ENCODE measurements at regions not wholly inside any gene's neighbourhood (a gene's known extent, or its start where the extent isn't known, plus 50 kb on each side); places are given as distances from the start of the nearest gene placed in this dataset.

- TF ChIP-seq CTCF (IDR thresholded peaks at IDR 0.05) = no peak
- TF ChIP-seq POLR2A (IDR thresholded peaks at IDR 0.05) = no peak
These were observed 480.0 kb upstream of the HS3ST1 start for GRCh38 chr4:11908712-11909111.
